SK-N-DZ (cell line): ENCODE measurements at regions not wholly inside any gene's neighbourhood (a gene's known extent, or its start where the extent isn't known, plus 50 kb on each side); places are given as distances from the start of the nearest gene placed in this dataset.
"Not testable (repeated sequence)": the region's sequence is repeated elsewhere in the genome, so short reads cannot be mapped to it uniquely, and the experiment has no call there.

ENCODE experiments used
- DNase-seq: peaks from one replicate; pipeline ENCODE4 v3.0.0-alpha.2; 2015; ENCODE audit warnings: low spot score

GRCh38 chr2:14039134-14039533 lies 593.4 kb upstream of the LRATD1 start:
- peak; percentile 16 for DNase-seq

- peak; percentile 97 for DNase-seq
Observed at GRCh38 chr2:14047491-14047890, 585.0 kb upstream of the LRATD1 start.

- no peak for DNase-seq
Observed at GRCh38 chr2:14051401-14051800, 581.1 kb upstream of the LRATD1 start.

- DNase-seq = no peak
Observed at GRCh38 chr2:14053105-14053504, 579.4 kb upstream of the LRATD1 start.

- DNase-seq = no peak
Observed at GRCh38 chr2:14064346-14064745, 568.2 kb upstream of the LRATD1 start.

- DNase-seq = no peak
Observed at GRCh38 chr2:14072338-14072737, 560.2 kb upstream of the LRATD1 start.

- no peak for DNase-seq
Observed at GRCh38 chr2:14074691-14075090, 557.8 kb upstream of the LRATD1 start.

- DNase-seq = no peak
Observed at GRCh38 chr2:14079576-14079975, 552.9 kb upstream of the LRATD1 start.

- DNase-seq = no peak
Observed at GRCh38 chr2:14081521-14081920, 551.0 kb upstream of the LRATD1 start.

GRCh38 chr2:14082640-14083039 lies 549.9 kb upstream of the LRATD1 start:
- no peak for DNase-seq

- DNase-seq = no peak
Observed at GRCh38 chr2:14094592-14094991, 537.9 kb upstream of the LRATD1 start.

GRCh38 chr2:14099101-14099500 lies 533.4 kb upstream of the LRATD1 start:
- not testable (repeated sequence) for DNase-seq

- DNase-seq = no peak
Observed at GRCh38 chr2:14114275-14114674, 518.2 kb upstream of the LRATD1 start.

- DNase-seq = no peak
Observed at GRCh38 chr2:14120376-14120775, 512.1 kb upstream of the LRATD1 start.

- DNase-seq = no peak
Observed at GRCh38 chr2:14123436-14124103, 508.9 kb upstream of the LRATD1 start.

- DNase-seq = no peak
Observed at GRCh38 chr2:14125624-14126293, 506.8 kb upstream of the LRATD1 start.

GRCh38 chr2:14126846-14127245 lies 505.7 kb upstream of the LRATD1 start:
- peak; percentile 15 for DNase-seq

- DNase-seq = peak; percentile 32
Observed at GRCh38 chr2:14127765-14128164, 504.8 kb upstream of the LRATD1 start.

- DNase-seq = no peak
Observed at GRCh38 chr2:14132386-14132785, 500.1 kb upstream of the LRATD1 start.

- no peak for DNase-seq
Observed at GRCh38 chr2:14134771-14135170, 497.7 kb upstream of the LRATD1 start.

GRCh38 chr2:14136030-14136429 lies 496.5 kb upstream of the LRATD1 start:
- DNase-seq = no peak

- DNase-seq = peak; percentile 22
Observed at GRCh38 chr2:14137643-14138042, 494.9 kb upstream of the LRATD1 start.

GRCh38 chr2:14140009-14140550 lies 492.4 kb upstream of the LRATD1 start:
- DNase-seq = no peak
